ENCODE measurements at regions not wholly inside any gene's neighbourhood (a gene's known extent, or its start where the extent isn't known, plus 50 kb on each side); places are given as distances from the start of the nearest gene placed in this dataset.

GRCh38 chr7:106773228-106773627, 91.9 kb upstream of the PIK3CG start:
- DNase-seq: no peak
- in situ Hi-C loops (cut with MboI; ENCODE audit: low pct_unique_long_range_greater_than_20kb, low sequenced_read_pairs): no loop called here

GRCh38 chr7:106773721-106774120, 91.4 kb upstream of the PIK3CG start:
- in situ Hi-C loops (cut with MboI; ENCODE audit: low pct_unique_long_range_greater_than_20kb, low sequenced_read_pairs): no loop called here

DNA sequence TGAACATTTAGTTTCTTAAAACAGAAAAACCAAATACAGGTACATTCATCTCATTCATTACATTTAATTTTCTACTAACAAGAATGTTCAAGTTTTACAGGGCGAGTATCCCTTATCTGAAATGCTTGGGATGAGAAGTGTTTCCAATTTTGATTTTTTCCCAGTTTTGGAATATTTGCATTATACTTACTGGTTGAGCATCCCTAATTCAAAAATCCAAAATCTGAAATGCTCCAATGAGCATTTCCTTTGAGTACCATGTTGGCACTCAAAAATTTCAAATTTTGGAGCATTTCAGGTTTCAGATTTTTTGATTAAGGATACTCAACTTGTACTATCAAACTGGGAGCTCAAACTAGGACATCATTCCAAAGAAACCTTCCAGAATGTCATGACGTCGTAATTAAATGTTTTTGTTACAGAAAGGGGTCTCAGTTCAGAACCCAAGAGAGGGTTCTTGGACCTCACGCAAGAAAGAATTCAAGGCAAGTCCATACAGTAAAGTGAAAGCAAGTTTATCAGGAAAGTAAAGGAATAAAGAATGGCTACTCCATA, 90.8 kb upstream of the PIK3CG start:
- in situ Hi-C loops (cut with MboI; ENCODE audit: low pct_unique_long_range_greater_than_20kb, low sequenced_read_pairs): no loop called here
- no peak for DNase-seq

More at GRCh38 chr7:106773721-106774120, 91.4 kb upstream of the PIK3CG start:
- no peak for DNase-seq

DNA sequence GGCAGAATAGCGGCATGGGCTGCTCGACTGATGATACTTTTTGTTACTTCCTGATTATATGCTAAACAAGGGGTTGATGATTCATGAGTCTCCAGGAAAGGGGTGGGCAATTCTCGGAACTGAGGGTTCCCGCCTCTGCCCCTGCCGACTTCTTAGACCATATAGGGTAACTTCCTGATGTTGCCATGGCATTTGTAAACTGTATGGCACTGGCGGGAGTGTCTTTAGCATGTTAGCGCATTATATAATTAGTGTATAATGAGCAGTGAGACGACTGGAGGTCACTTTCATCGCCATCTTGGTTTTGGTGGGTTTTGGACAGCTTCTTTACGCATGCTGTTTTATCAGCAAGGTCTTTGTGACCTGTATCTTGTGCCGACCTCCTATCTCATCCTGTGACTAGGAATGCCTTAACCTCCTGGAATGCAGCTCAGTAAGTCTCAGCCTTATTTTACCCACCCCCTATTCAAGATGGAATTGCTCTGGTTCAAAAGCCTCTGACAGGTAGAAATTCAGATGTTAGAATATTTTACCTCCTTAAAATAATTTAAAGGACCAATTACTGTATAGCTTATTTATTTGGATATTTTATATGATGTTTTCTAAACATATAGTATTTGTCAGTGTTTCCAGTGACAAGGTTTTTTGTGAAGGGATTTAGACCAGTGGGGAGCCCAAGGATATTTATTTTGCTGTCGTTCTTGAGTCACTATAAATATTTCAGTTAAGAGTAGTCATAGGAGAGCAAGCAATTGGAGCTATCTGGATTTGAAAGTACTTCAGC, 90.1 kb upstream of the PIK3CG start:
- in situ Hi-C loops (cut with MboI; ENCODE audit: low pct_unique_long_range_greater_than_20kb, low sequenced_read_pairs): loop anchor here (25.0 kb wide), 1 partner anchor 362 kb away; no protein-coding TSS in a partner anchor
- DNase-seq: peak; percentile 99

- no peak for DNase-seq
- in situ Hi-C loops (cut with MboI; ENCODE audit: low pct_unique_long_range_greater_than_20kb, low sequenced_read_pairs): loop anchor here (25.0 kb wide), 1 partner anchor 362 kb away; no protein-coding TSS in a partner anchor
These were observed 89.5 kb upstream of the PIK3CG start for GRCh38 chr7:106775552-106775936.

- in situ Hi-C loops (cut with MboI; ENCODE audit: low pct_unique_long_range_greater_than_20kb, low sequenced_read_pairs): loop anchor here (25.0 kb wide), 1 partner anchor 361 kb away; no protein-coding TSS in a partner anchor
- no peak for DNase-seq
These were observed 89.0 kb upstream of the PIK3CG start for GRCh38 chr7:106775975-106776607.

GRCh38 chr7:106776618-106777347, 88.3 kb upstream of the PIK3CG start:
- in situ Hi-C loops (cut with MboI; ENCODE audit: low pct_unique_long_range_greater_than_20kb, low sequenced_read_pairs): loop anchor here (25.0 kb wide), 1 partner anchor 361 kb away; no protein-coding TSS in a partner anchor

DNA sequence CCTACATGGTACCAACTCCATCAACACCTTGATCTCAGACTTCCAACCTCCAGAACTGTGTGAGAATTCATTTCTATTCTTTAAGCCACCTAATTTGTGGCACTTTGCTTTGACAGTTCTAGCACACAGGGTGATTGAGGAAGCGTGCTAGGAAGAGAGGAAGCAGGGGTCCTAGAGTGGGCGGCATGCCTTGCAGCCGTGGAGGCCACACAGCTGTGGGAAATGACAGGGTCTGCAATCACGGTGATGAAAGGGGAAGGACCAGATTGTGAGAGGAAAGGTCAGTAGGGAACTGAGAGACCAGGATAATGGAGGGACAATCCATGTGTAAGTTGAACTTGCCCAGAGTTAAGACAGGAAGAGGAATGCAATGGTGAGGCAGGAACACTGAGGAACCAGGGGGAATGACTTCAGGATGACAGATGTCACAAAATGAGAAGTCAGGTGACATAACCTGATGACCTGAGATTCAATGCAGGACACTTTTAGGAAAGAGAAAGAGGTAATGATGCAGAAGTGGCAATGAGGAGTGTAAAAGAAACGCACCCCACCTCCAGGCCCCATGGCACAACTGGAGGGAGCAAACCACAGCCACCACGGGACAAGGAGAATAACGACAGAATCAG, 87.3 kb upstream of the PIK3CG start:
- in situ Hi-C loops (cut with MboI; ENCODE audit: low pct_unique_long_range_greater_than_20kb, low sequenced_read_pairs): loop anchor here (25.0 kb wide), 1 partner anchor 360 kb away; no protein-coding TSS in a partner anchor
- no peak for DNase-seq

More at GRCh38 chr7:106776618-106777347, 88.3 kb upstream of the PIK3CG start:
- no peak for DNase-seq

DNA sequence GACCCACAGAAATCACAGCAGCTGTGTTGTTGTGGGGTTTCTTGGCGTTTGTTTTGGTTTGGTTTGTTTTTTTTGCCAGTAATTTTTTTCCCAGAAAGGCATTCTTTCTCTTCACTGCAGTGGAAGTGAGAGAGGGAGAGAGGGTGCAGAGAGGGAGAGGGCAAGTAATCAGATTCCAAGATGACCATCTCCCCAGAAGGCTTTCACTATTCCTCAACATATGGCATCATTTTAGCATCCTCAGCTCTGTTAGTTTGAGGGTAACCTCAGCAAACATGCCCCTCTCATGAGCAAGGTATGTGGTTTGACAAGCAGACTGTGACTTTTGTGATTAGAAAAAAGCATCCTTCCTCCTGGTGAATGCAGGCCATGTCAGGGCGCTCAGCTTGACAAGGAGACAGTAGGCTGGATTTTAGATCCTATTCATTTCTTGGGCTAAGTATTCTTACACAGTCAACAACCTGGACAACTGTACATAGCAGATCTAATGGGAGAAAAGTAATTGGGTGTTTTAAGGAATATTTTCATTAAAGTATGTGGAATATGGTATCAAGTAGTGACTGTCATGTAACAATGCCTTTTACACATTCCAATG, 86.3 kb upstream of the PIK3CG start:
- in situ Hi-C loops (cut with MboI; ENCODE audit: low pct_unique_long_range_greater_than_20kb, low sequenced_read_pairs): loop anchor here (25.0 kb wide), 1 partner anchor 359 kb away; no protein-coding TSS in a partner anchor
- no peak for DNase-seq

- DNase-seq: no peak
- in situ Hi-C loops (cut with MboI; ENCODE audit: low pct_unique_long_range_greater_than_20kb, low sequenced_read_pairs): loop anchor here (25.0 kb wide), 1 partner anchor 357 kb away; no protein-coding TSS in a partner anchor
These were observed 85.2 kb upstream of the PIK3CG start for GRCh38 chr7:106779877-106780276.

DNA sequence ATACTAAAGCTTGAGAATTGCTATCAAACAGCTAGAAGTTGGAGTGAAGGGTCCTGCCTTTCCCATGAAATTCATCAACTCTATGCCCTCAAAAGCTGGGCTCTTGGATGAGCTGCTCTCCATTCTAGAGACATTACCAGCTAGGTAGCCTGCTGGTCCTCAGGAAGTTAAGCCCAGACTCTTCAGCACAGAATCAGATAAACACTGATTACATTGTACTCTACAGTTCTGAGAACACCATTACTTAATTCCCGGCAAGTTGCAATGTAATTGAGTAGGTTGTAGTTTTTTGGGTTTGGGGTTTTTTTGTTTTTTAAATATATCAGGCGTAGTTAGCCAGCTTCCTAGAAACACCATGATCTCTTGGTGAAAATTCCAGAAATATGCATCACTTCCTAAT, 84.1 kb upstream of the PIK3CG start:
- DNase-seq: no peak
- in situ Hi-C loops (cut with MboI; ENCODE audit: low pct_unique_long_range_greater_than_20kb, low sequenced_read_pairs): loop anchor here (25.0 kb wide), 1 partner anchor 356 kb away; no protein-coding TSS in a partner anchor

- DNase-seq: no peak
- in situ Hi-C loops (cut with MboI; ENCODE audit: low pct_unique_long_range_greater_than_20kb, low sequenced_read_pairs): loop anchor here (25.0 kb wide), 1 partner anchor 355 kb away; no protein-coding TSS in a partner anchor
These were observed 83.1 kb upstream of the PIK3CG start for GRCh38 chr7:106781828-106782544.

GRCh38 chr7:106783286-106783685, 81.8 kb upstream of the PIK3CG start:
- DNase-seq: no peak
- in situ Hi-C loops (cut with MboI; ENCODE audit: low pct_unique_long_range_greater_than_20kb, low sequenced_read_pairs): loop anchor here (25.0 kb wide), 1 partner anchor 354 kb away; no protein-coding TSS in a partner anchor

DNA sequence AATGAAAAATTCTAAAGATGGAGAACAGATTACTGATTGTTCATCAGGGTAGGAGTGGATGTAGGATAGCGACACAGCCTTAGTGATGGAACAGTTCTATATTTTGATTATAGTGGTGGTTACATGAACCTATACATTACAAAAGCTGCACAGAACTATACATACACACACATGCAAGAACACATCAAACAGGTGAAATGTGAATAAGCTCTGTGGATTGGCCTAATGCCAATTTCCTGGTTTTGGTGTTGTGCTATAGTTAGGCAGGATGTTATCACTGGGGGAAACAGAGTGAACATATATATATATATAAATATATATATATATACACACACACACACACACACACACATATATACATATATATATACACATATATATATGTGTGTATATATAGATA, 76.4 kb upstream of the PIK3CG start:
- in situ Hi-C loops (cut with MboI; ENCODE audit: low pct_unique_long_range_greater_than_20kb, low sequenced_read_pairs): loop anchor here (25.0 kb wide), 1 partner anchor 349 kb away; no protein-coding TSS in a partner anchor
- DNase-seq: no peak

DNA sequence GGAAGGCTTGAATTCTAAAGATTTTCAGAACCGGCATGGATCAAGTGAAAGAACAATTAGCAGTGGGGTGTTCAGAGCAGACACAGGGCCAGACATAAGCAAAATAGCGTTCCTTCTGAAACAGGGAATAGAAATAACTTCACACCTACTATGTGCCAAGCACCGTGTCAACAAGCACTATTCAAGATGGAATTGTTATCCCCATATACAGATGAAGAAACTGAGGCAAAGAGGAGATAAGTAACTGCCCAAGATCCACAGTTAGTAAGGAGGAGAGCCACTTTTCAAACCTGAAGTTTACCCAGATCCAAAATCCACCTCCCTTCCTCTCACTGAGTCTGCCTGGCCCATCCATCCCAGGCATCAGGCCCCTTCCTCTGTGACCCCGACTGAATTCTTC, 73.6 kb upstream of the PIK3CG start:
- no peak for DNase-seq
- in situ Hi-C loops (cut with MboI; ENCODE audit: low pct_unique_long_range_greater_than_20kb, low sequenced_read_pairs): loop anchor here (25.0 kb wide), 1 partner anchor 346 kb away; no protein-coding TSS in a partner anchor

DNA sequence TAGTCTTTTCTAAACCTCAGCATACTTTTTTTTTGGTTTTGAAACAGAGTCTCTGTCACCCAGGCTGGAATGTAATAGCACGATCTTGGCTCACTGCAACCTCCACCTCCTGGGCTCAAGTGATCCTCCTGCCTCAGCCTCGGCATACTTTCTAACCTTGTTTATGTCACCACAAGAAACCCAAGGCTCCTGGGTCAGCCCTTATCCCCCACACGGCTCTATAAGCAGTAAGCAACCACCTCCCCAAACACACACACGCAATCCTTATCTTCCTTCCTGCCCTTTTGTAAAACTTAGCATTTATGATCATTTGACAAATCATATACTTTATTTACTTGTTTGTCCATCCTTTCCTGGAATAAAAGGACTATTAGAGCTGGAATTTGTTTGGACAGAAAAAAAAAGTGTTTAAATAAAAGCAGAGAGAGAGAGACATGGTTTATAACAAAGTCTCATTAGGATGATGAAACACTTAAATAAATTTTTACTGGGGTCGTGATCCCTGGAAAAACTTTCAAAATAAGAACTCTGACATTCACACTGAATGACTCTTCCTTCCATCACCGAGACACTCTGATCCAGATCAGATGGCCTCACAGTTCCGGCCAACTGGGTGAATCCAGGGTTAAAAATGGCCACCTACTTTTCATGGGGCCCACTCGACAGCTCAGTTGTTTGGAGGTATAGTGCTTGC, 72.7 kb upstream of the PIK3CG start:
- DNase-seq: no peak

More for the DNA sequence above, 72.7 kb upstream of the PIK3CG start:
- in situ Hi-C loops (cut with MboI; ENCODE audit: low pct_unique_long_range_greater_than_20kb, low sequenced_read_pairs): loop anchor here (25.0 kb wide), 1 partner anchor 345 kb away; no protein-coding TSS in a partner anchor

Data from KBM-7 (cell line).